ENCODE measurements at regions not wholly inside any gene's neighbourhood (a gene's known extent, or its start where the extent isn't known, plus 50 kb on each side); places are given as distances from the start of the nearest gene placed in this dataset.

- Histone ChIP-seq H3K9me3 (ENCODE audit: insufficient read depth, low read length, severe bottlenecking) (no peaks in the 10 kb centered on the region), H4K20me1 (ENCODE audit: insufficient read depth, low read length) (no peaks in the 10 kb centered on the region), H3K4me3 (ENCODE audit: low read depth in 1 of 2, low read length in 2 of 2) (no peak overlapping the region), H3K27ac (ENCODE audit: low read length) (no peak overlapping the region), H2AFZ (ENCODE audit: low read depth, low read length) (no peak overlapping the region), H3K4me1 (ENCODE audit: insufficient read depth, low read length) (no peaks in the 10 kb centered on the region), H3K79me2 (ENCODE audit: insufficient read depth, low read length) (no peaks in the 10 kb centered on the region), H3K4me2 (ENCODE audit: insufficient read depth, low read length) (no peak overlapping the region), H3K9ac (ENCODE audit: low read depth, low read length) (no peak overlapping the region), H3K27me3 (ENCODE audit: insufficient read depth, low read length, poor library complexity) (no peaks in the 10 kb centered on the region), H3K36me3 (ENCODE audit: insufficient read depth, low read length) (no peaks in the 10 kb centered on the region)
- DNase-seq (no peak), ATAC-seq (ENCODE audit: insufficient read depth, low read depth) (peak; percentile 29; the same call in 2 of the 3 replicates)
- no peak for TF ChIP-seq CTCF (IDR thresholded peaks at IDR 0.05; ENCODE audit: borderline replicate concordance, extremely low read depth, low read length, poor library complexity, severe bottlenecking)
Measured at GRCh38 chr7:9192969-9193368, 759.6 kb downstream of the NXPH1 start.

DNA sequence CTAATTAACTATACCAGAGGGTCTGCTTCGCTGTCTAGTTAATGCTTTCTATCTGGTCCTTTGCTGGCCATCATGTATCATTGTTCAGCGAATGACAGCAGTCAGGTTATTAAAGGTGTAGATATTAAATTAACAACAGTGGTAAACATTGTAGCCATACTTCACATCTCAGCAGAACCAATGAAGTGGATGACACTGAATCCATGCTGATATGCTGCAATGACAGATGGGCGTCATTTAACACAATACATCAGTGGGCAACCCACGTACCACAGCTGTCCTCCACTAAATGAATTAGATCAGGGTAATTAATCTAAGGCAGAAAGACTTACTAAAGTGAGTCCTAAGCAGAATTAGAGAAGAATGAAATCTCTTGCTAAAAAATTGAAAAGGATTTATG lies 767.2 kb downstream of the NXPH1 start:
- Histone ChIP-seq H3K4me3 (ENCODE audit: low read depth in 1 of 2, low read length in 2 of 2) (no peak overlapping the region), H3K9ac (ENCODE audit: low read depth, low read length) (no peak overlapping the region), H3K36me3 (ENCODE audit: insufficient read depth, low read length) (no peaks in the 10 kb centered on the region), H3K4me2 (ENCODE audit: insufficient read depth, low read length) (no peak overlapping the region), H3K27ac (ENCODE audit: low read length) (no peak overlapping the region), H4K20me1 (ENCODE audit: insufficient read depth, low read length) (no peaks in the 10 kb centered on the region), H3K79me2 (ENCODE audit: insufficient read depth, low read length) (no peaks in the 10 kb centered on the region), H2AFZ (ENCODE audit: low read depth, low read length) (no peak overlapping the region), H3K9me3 (ENCODE audit: insufficient read depth, low read length, severe bottlenecking) (no peaks in the 10 kb centered on the region), H3K27me3 (ENCODE audit: insufficient read depth, low read length, poor library complexity) (no peaks in the 10 kb centered on the region), H3K4me1 (ENCODE audit: insufficient read depth, low read length) (no peaks in the 10 kb centered on the region)
- TF ChIP-seq CTCF (IDR thresholded peaks at IDR 0.05; ENCODE audit: borderline replicate concordance, extremely low read depth, low read length, poor library complexity, severe bottlenecking) (no peak), EZH2 (IDR thresholded peaks at IDR 0.05; ENCODE audit: borderline replicate concordance, low read depth, low read length, severe bottlenecking) (no peak)
- DNase-seq (no peak), ATAC-seq (ENCODE audit: insufficient read depth, low read depth) (no peak)

GRCh38 chr7:9201928-9202327 lies 768.5 kb downstream of the NXPH1 start:
- no peak overlapping the region for H3K4me3 ChIP-seq (ENCODE audit: low read depth in 1 of 2, low read length in 2 of 2)
- no peaks in the 10 kb centered on the region for H3K36me3 ChIP-seq (ENCODE audit: insufficient read depth, low read length)
- no peaks in the 10 kb centered on the region for H3K9me3 ChIP-seq (ENCODE audit: insufficient read depth, low read length, severe bottlenecking)
- H4K20me1 ChIP-seq (ENCODE audit: insufficient read depth, low read length) = no peaks in the 10 kb centered on the region
- no peaks in the 10 kb centered on the region for H3K4me1 ChIP-seq (ENCODE audit: insufficient read depth, low read length)
- no peak for DNase-seq
- ATAC-seq (ENCODE audit: insufficient read depth, low read depth) = no peak
- no peak overlapping the region for H3K4me2 ChIP-seq (ENCODE audit: insufficient read depth, low read length)
- no peaks in the 10 kb centered on the region for H3K27me3 ChIP-seq (ENCODE audit: insufficient read depth, low read length, poor library complexity)
- no peak for TF ChIP-seq EZH2 (IDR thresholded peaks at IDR 0.05; ENCODE audit: borderline replicate concordance, low read depth, low read length, severe bottlenecking)
- no peak for TF ChIP-seq CTCF (IDR thresholded peaks at IDR 0.05; ENCODE audit: borderline replicate concordance, extremely low read depth, low read length, poor library complexity, severe bottlenecking)
- no peaks in the 10 kb centered on the region for H3K79me2 ChIP-seq (ENCODE audit: insufficient read depth, low read length)
- no peak overlapping the region for H3K27ac ChIP-seq (ENCODE audit: low read length)
- H3K9ac ChIP-seq (ENCODE audit: low read depth, low read length) = no peak overlapping the region
- H2AFZ ChIP-seq (ENCODE audit: low read depth, low read length) = no peak overlapping the region

DNA sequence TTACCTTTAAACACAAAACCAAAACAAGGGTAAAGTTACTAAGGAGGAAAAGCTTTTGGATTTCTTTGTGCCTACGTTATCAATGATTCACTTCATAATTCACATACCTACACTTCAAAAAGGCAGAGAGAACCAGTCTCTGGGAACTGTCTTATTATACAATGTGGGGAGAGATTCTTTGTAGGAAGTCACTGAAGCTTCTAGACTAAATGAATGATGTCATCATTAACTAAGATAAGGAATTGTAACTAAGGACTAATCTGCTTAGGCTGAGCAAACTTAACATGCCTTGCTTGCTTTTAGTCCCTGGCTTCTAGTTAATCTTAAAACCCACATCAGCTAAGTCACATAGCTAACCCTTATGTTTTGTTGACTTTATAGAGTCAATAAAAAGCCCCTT lies 771.2 kb downstream of the NXPH1 start:
- Histone ChIP-seq H2AFZ (ENCODE audit: low read depth, low read length) (no peak overlapping the region), H3K4me1 (ENCODE audit: insufficient read depth, low read length) (no peaks in the 10 kb centered on the region), H3K27ac (ENCODE audit: low read length) (no peak overlapping the region), H3K79me2 (ENCODE audit: insufficient read depth, low read length) (no peaks in the 10 kb centered on the region), H3K4me3 (ENCODE audit: low read depth in 1 of 2, low read length in 2 of 2) (no peak overlapping the region), H4K20me1 (ENCODE audit: insufficient read depth, low read length) (no peaks in the 10 kb centered on the region), H3K4me2 (ENCODE audit: insufficient read depth, low read length) (no peak overlapping the region), H3K9ac (ENCODE audit: low read depth, low read length) (no peak overlapping the region), H3K9me3 (ENCODE audit: insufficient read depth, low read length, severe bottlenecking) (no peaks in the 10 kb centered on the region), H3K36me3 (ENCODE audit: insufficient read depth, low read length) (no peaks in the 10 kb centered on the region), H3K27me3 (ENCODE audit: insufficient read depth, low read length, poor library complexity) (no peaks in the 10 kb centered on the region)
- ATAC-seq (ENCODE audit: insufficient read depth, low read depth) (no peak), DNase-seq (no peak)
- TF ChIP-seq EZH2 (IDR thresholded peaks at IDR 0.05; ENCODE audit: borderline replicate concordance, low read depth, low read length, severe bottlenecking) (no peak), CTCF (IDR thresholded peaks at IDR 0.05; ENCODE audit: borderline replicate concordance, extremely low read depth, low read length, poor library complexity, severe bottlenecking) (no peak)
